Loucy (cell line): ENCODE measurements at regions not wholly inside any gene's neighbourhood (a gene's known extent, or its start where the extent isn't known, plus 50 kb on each side); places are given as distances from the start of the nearest gene placed in this dataset.

Experiments used
- H2AFZ ChIP-seq: fragments of 200-600 bp; sonication (generic); 2 replicates; pipeline ENCODE4 v1.6.0; 2016; ENCODE audit warnings: antibody characterized with exemption, mild to moderate bottlenecking, low read length, moderate library complexity
- H3F3A ChIP-seq: fragments of 200-600 bp; 2 replicates; pipeline ENCODE4 v1.6.0; 2016; ENCODE audit warnings: antibody characterized with exemption, low read depth, mild to moderate bottlenecking
- H3K27me3 ChIP-seq: fragments of 200-600 bp; sonication (generic); 2 replicates; pipeline ENCODE4 v1.6.1; 2014; ENCODE audit warnings: low read length, mild to moderate bottlenecking; ENCODE audit not compliant: insufficient read depth, poor library complexity, severe bottlenecking
- H3K36me3 ChIP-seq: fragments of 200-600 bp; sonication (generic); 2 replicates; pipeline ENCODE4 v1.6.1; 2016; ENCODE audit warnings: low read length; ENCODE audit not compliant: insufficient read depth
- H3K4me1 ChIP-seq: fragments of 200-600 bp; sonication (generic); 2 replicates; pipeline ENCODE4 v1.5.1; 2014; ENCODE audit warnings: low read length, mild to moderate bottlenecking; ENCODE audit not compliant: insufficient read depth, poor library complexity, severe bottlenecking
- H3K4me2 ChIP-seq: fragments of 200-600 bp; sonication (generic); 2 replicates; pipeline ENCODE4 v1.6.0; 2014; ENCODE audit warnings: antibody characterized with exemption, low read length, low read depth, mild to moderate bottlenecking; ENCODE audit not compliant: poor library complexity, severe bottlenecking
- H3K4me3 ChIP-seq: fragments of 200-600 bp; sonication (generic); 2 replicates; pipeline ENCODE4 v1.5.1; 2014; ENCODE audit warnings: low read length, mild to moderate bottlenecking, mixed read lengths; ENCODE audit not compliant: poor library complexity, severe bottlenecking
- H3K79me2 ChIP-seq: fragments of 200-600 bp; sonication (generic); 2 replicates; pipeline ENCODE4 v1.6.1; 2014; ENCODE audit warnings: low read length; ENCODE audit not compliant: insufficient read depth
- H3K9ac ChIP-seq: fragments of 200-600 bp; sonication (generic); 2 replicates; pipeline ENCODE4 v1.6.0; 2014; ENCODE audit warnings: mild to moderate bottlenecking, low read depth, low read length, moderate library complexity; ENCODE audit not compliant: poor library complexity, severe bottlenecking
- H3K9me2 ChIP-seq: fragments of 200-600 bp; sonication (generic); replicated peaks from 2 replicates; pipeline ENCODE4 v1.6.1; 2016; ENCODE audit warnings: low read depth, low read length, mixed read lengths
- H3K9me3 ChIP-seq: fragments of 200-600 bp; sonication (generic); 2 replicates; pipeline ENCODE4 v1.6.1; 2014; ENCODE audit warnings: mild to moderate bottlenecking, antibody characterized with exemption, low read length, low read depth; ENCODE audit not compliant: insufficient read depth
- H4K20me1 ChIP-seq: fragments of 200-600 bp; sonication (generic); 2 replicates; pipeline ENCODE4 v1.6.0; 2014; ENCODE audit warnings: antibody characterized with exemption, low read length, mild to moderate bottlenecking; ENCODE audit not compliant: insufficient read depth, poor library complexity, severe bottlenecking
- CTCF ChIP-seq: fragments of 200-600 bp; sonication (generic); conservative IDR thresholded peaks from 2 replicates; pipeline ENCODE4 v1.5.1; 2014; ENCODE audit warnings: mild to moderate bottlenecking, antibody characterized with exemption, low read length
- EZH2phosphoT487 ChIP-seq: fragments of 200-600 bp; IDR thresholded peaks from 2 replicates; pipeline ENCODE4 v1.6.1; 2018; ENCODE audit warnings: antibody characterized with exemption, mild to moderate bottlenecking, moderate library complexity, borderline replicate concordance

GRCh38 chr6:92828788-92829187 is 590.6 kb downstream of the EPHA7 start:
- Histone ChIP-seq H3K79me2 (no peaks in the 10 kb centered on the region), H3K9me2 (no peaks in the 10 kb centered on the region), H3K9me3 (no peaks in the 10 kb centered on the region), H3K27me3 (no peaks in the 10 kb centered on the region), H3K4me2 (no peak overlapping the region), H3K4me3 (no peak overlapping the region), H3F3A (no peaks in the 10 kb centered on the region), H3K4me1 (no peaks in the 10 kb centered on the region), H3K36me3 (no peaks in the 10 kb centered on the region), H4K20me1 (no peaks in the 10 kb centered on the region), H2AFZ (no peak overlapping the region), H3K9ac (no peak overlapping the region)
- TF ChIP-seq EZH2phosphoT487 (no peak), CTCF (no peak)

DNA sequence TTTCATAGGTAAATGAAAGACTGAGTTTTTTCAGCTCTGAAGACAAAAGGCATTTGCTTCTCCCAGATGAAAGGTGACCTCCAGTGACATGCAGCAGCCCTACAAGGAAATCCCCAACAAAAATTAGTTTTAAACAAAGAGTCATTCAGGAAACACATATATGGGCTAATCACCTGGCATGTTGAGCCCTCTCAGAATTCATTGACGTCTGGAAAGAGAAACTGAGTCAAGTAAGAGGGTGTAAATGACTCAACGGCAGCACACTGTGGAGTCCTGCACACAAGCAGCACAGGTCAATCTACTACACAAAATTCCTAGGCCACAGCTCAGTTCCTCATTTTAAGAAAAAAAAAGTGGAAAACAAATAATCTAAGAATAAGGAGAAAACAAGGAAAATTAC is 592.3 kb downstream of the EPHA7 start:
- Histone ChIP-seq H4K20me1 (no peaks in the 10 kb centered on the region), H3K79me2 (no peaks in the 10 kb centered on the region), H3K9me3 (no peaks in the 10 kb centered on the region), H3K9me2 (no peaks in the 10 kb centered on the region), H3K9ac (no peak overlapping the region), H3F3A (no peaks in the 10 kb centered on the region), H2AFZ (no peak overlapping the region), H3K4me3 (no peak overlapping the region), H3K4me1 (no peaks in the 10 kb centered on the region), H3K36me3 (no peaks in the 10 kb centered on the region), H3K4me2 (no peak overlapping the region), H3K27me3 (no peaks in the 10 kb centered on the region)
- no peak for TF ChIP-seq EZH2phosphoT487
- no peak for TF ChIP-seq CTCF

DNA sequence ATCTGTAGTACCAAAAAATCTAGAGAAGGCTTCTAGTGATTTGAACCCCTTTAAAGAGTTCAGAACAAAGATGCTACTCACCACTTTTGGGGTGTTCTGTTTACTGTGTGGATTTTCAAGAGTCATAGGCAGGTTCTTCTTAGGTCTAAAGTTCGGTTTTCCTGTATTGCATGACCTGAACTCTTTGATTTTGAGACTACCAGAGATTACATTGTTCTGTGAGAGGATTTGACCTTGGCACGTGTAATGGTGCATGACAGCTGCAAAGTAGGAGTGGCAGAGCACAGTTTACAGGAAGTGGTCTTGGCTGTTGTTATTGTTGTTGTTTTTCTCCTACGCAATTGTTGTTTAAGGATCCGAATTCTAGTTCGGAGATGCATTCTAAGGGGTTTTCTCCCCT is 592.7 kb downstream of the EPHA7 start:
- no peaks in the 10 kb centered on the region for H3F3A ChIP-seq
- H3K79me2 ChIP-seq = no peaks in the 10 kb centered on the region
- H4K20me1 ChIP-seq = no peaks in the 10 kb centered on the region
- H3K9me2 ChIP-seq = no peaks in the 10 kb centered on the region
- H3K9me3 ChIP-seq = no peaks in the 10 kb centered on the region
- no peak overlapping the region for H3K4me3 ChIP-seq
- H3K9ac ChIP-seq = no peak overlapping the region
- TF ChIP-seq CTCF = no peak
- TF ChIP-seq EZH2phosphoT487 = no peak
- H2AFZ ChIP-seq = no peak overlapping the region
- H3K36me3 ChIP-seq = no peaks in the 10 kb centered on the region
- no peaks in the 10 kb centered on the region for H3K4me1 ChIP-seq
- no peak overlapping the region for H3K4me2 ChIP-seq
- H3K27me3 ChIP-seq = no peaks in the 10 kb centered on the region
